IPS-NIHi11 (cell line): ENCODE measurements at regions not wholly inside any gene's neighbourhood (a gene's known extent, or its start where the extent isn't known, plus 50 kb on each side); places are given as distances from the start of the nearest gene placed in this dataset.
A peak's percentile ranks its signal among the peaks of the same experiment; 100 is the strongest.
"Not testable (repeated sequence)": the region's sequence is repeated elsewhere in the genome, so short reads cannot be mapped to it uniquely, and the experiment has no call there.

Experiments
- DNase-seq: peaks from one replicate; pipeline ENCODE4 v3.0.0; 2012; ENCODE audit warnings: mixed read lengths, low spot score

- DNase-seq: no peak
These were observed 552.6 kb upstream of the GJE1 start for GRCh38 chr6:141580131-141580530.

GRCh38 chr6:141576751-141577150, 556.0 kb upstream of the GJE1 start:
- no peak for DNase-seq

- peak; percentile 54 for DNase-seq
These were observed 569.6 kb upstream of the GJE1 start for GRCh38 chr6:141562851-141563763.

DNA sequence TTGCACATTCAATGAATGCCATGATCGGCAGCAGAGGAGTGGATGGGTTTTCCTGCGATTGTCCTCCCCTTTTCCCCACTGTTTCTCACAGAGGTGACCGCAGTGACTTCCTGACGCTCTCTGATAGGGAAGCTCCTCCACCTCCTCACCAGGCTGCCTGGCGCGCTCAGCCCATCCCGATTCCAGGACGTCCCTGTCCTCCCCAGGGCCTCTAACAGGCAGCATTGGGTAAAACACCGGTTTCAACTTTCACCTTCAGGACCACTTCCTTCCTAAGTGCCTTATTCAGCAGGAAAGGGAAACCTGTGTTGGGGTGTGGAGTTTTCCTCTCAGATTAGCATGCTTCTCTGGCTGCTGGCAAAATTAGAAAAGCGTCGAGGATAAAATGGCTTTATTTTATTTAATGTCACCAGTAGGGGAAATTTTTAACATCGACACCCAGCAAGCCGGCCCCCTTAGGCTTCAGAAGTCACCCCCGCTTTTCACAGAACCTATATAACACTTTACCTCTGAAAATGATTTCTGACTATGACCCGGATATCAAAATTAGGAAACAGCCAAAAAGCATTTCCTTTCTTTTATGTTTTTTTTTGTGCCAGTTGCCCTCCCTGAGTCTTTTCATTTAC, 570.4 kb upstream of the GJE1 start:
- DNase-seq: peak; percentile 30

GRCh38 chr6:141561154-141561553, 571.6 kb upstream of the GJE1 start:
- no peak for DNase-seq

GRCh38 chr6:141552463-141552862, 580.3 kb upstream of the GJE1 start:
- peak; percentile 31 for DNase-seq

GRCh38 chr6:141552031-141552430, 580.7 kb upstream of the GJE1 start:
- no peak for DNase-seq

DNA sequence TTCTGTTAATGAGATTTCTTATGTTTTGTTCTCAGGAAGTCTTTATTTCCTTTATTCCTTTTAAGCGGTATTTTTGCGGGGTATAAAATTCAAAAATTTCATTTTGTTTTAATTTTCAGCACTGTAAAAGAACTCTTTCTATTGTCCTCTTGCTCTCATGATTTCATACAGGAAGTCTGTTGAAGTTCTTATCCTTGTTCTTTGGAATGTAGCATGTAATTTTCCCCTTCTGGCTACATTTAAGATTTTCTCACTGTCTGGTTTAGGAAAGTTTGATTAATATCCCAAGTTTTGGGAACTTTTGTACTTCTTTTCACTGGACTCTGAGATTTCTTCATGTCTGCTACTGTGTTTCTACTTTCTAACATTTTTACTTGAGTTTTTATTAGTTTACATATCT, 581.4 kb upstream of the GJE1 start:
- DNase-seq: no peak

- no peak for DNase-seq
These were observed 582.3 kb upstream of the GJE1 start for GRCh38 chr6:141550471-141550870.

DNA sequence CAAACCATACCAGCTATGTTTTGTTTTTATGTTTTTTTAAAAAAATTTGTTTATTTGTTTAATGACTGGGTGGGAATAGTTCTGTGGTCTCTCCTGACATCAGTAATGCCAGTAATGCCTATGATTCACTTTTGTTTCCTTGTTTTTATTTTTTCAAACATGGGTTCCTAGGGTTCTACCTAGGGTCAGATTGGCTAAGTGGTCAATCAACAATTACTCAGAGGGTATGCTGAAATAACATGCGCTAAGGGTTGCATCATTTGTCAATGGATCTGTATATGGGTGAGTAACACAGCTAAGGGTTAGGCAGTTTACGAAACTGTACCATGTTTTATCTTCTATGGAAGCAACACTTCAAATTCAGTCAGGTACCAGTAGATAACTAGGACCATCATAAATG, 583.8 kb upstream of the GJE1 start:
- DNase-seq: no peak

- no peak for DNase-seq
These were observed 591.0 kb upstream of the GJE1 start for GRCh38 chr6:141541581-141542324.

- no peak for DNase-seq
These were observed 592.5 kb upstream of the GJE1 start for GRCh38 chr6:141540207-141540606.

GRCh38 chr6:141539617-141540016, 593.1 kb upstream of the GJE1 start:
- DNase-seq: no peak

- no peak for DNase-seq
These were observed 600.5 kb upstream of the GJE1 start for GRCh38 chr6:141532211-141532610.

GRCh38 chr6:141531040-141531439, 601.7 kb upstream of the GJE1 start:
- no peak for DNase-seq

DNA sequence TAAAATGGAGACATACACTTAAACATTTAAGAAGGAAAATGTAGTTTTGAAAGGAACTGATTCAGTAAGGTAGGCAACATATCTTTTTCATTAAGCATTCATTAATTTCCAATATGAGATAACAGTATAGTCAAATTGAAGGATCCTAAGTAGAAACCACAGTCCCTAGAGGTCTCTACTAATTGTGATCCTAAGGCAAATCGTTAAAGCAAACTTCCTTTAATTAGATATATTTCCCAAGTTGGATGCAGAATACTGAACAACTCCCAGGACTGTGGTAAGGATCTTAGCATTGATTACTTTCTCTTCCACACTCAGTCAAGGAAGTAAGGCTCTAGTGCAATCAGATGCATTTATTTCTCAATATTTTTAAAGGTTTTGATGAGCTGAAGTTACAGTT, 604.1 kb upstream of the GJE1 start:
- DNase-seq: no peak

GRCh38 chr6:141526985-141527384, 605.7 kb upstream of the GJE1 start:
- no peak for DNase-seq

DNA sequence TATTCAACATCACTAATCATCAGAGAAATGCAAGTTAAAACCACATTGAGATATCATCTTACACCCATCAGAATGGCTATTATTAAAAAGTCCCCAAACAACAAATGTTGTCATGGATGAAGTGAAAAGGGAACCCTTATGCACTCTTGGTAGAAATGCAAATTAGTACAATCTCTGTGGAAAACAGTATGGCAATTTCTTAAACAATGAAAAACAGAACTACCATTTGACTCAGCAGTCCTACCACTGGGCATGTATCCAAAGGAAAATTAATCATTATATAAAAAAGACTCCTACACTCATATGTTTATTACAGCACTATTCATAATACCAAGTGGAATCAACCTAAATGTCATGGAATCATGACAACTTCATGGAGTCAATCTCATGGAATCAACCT, 611.3 kb upstream of the GJE1 start:
- DNase-seq: no peak

DNA sequence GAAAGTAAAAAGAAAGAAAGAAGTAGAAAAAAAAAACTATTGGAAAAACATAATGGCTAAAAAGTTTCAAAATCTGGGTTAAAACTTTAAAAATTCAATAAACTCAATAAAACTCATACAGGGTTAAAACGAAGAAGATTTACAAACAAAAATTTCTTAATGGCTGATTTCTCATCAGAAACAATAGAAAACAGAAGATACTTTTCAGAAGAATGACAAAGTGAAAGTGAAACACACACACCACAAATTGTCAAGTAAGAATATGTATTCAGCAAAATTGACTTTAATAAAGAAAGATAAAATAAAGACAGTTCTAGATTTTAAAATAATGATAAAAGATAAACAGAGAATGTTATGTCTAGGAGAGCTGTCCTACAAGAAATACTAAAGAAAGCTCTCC, 618.9 kb upstream of the GJE1 start:
- no peak for DNase-seq

- no peak for DNase-seq
These were observed 621.9 kb upstream of the GJE1 start for GRCh38 chr6:141510803-141511202.

GRCh38 chr6:141506062-141506461, 626.7 kb upstream of the GJE1 start:
- DNase-seq: not testable (repeated sequence)

- DNase-seq: not testable (repeated sequence)
These were observed 628.4 kb upstream of the GJE1 start for GRCh38 chr6:141504318-141504717.

- DNase-seq: peak; percentile 14
These were observed 631.1 kb upstream of the GJE1 start for GRCh38 chr6:141501616-141502015.
